T-helper 2 cell treated with Interferon-gamma antibody and Interleukin-4, amounts not matched to agents 5 μg/mL and 100 μg/mL, for 36 hours (primary cell): ENCODE measurements at regions not wholly inside any gene's neighbourhood (a gene's known extent, or its start where the extent isn't known, plus 50 kb on each side); places are given as distances from the start of the nearest gene placed in this dataset.
"Not testable (repeated sequence)": the region's sequence is repeated elsewhere in the genome, so short reads cannot be mapped to it uniquely, and the experiment has no call there.

Experiments
- DNase-seq: peaks from one replicate; pipeline ENCODE4 v3.0.0; 2021; ENCODE audit warnings: low spot score
- H3K27ac Mint-ChIP-seq: one replicate; pipeline ENCODE4 v1.8.0; 2021; ENCODE audit warnings: mild to moderate bottlenecking, mixed read lengths
- H3K27me3 Mint-ChIP-seq: one replicate; pipeline ENCODE4 v1.8.0; 2021; ENCODE audit warnings: low read depth, mixed read lengths
- H3K36me3 Mint-ChIP-seq: one replicate; pipeline ENCODE4 v1.8.0; 2021; ENCODE audit warnings: low read depth, mixed read lengths
- H3K4me1 Mint-ChIP-seq: one replicate; pipeline ENCODE4 v1.8.0; 2021; ENCODE audit warnings: low read depth, mixed read lengths
- H3K4me3 Mint-ChIP-seq: one replicate; pipeline ENCODE4 v1.8.0; 2022; ENCODE audit warnings: mild to moderate bottlenecking, moderate library complexity, mixed read lengths
- H3K9me3 Mint-ChIP-seq: one replicate; pipeline ENCODE4 v1.8.0; 2021; ENCODE audit warnings: mixed read lengths

- Mint-ChIP-seq H3K4me1 (no peaks in the 10 kb centered on the region), H3K9me3 (no peaks in the 10 kb centered on the region), H3K27ac (no peak overlapping the region), H3K4me3 (no peak overlapping the region), H3K36me3 (no peaks in the 10 kb centered on the region), H3K27me3 (no peaks in the 10 kb centered on the region)
- DNase-seq: no peak
Observed at GRCh38 chr9:6121707-6122106, 93.9 kb upstream of the IL33 start.

- Mint-ChIP-seq H3K4me1 (peaks cover 3% of the 10 kb centered on the region), H3K27ac (no peak overlapping the region), H3K4me3 (no peak overlapping the region), H3K36me3 (no peaks in the 10 kb centered on the region), H3K9me3 (no peaks in the 10 kb centered on the region), H3K27me3 (no peaks in the 10 kb centered on the region)
- DNase-seq: no peak
Observed at GRCh38 chr9:6114424-6114823, 99.0 kb upstream of the RANBP6 start.

- Mint-ChIP-seq H3K27me3 (no peaks in the 10 kb centered on the region), H3K27ac (no peak overlapping the region), H3K9me3 (no peaks in the 10 kb centered on the region), H3K36me3 (no peaks in the 10 kb centered on the region), H3K4me3 (no peak overlapping the region), H3K4me1 (peaks cover 3% of the 10 kb centered on the region)
- no peak for DNase-seq
Observed at GRCh38 chr9:6113819-6114218, 98.4 kb upstream of the RANBP6 start.

- H3K36me3 Mint-ChIP-seq: no peaks in the 10 kb centered on the region
- peaks cover 3% of the 10 kb centered on the region for H3K4me1 Mint-ChIP-seq
- no peaks in the 10 kb centered on the region for H3K27me3 Mint-ChIP-seq
- H3K4me3 Mint-ChIP-seq: no peak overlapping the region
- no peak overlapping the region for H3K27ac Mint-ChIP-seq
- no peak for DNase-seq
- H3K9me3 Mint-ChIP-seq: no peaks in the 10 kb centered on the region
Observed at GRCh38 chr9:6113312-6113711, 97.9 kb upstream of the RANBP6 start.

- DNase-seq: no peak
- Mint-ChIP-seq H3K4me1 (peaks cover 3% of the 10 kb centered on the region), H3K27ac (no peak overlapping the region), H3K27me3 (no peaks in the 10 kb centered on the region), H3K9me3 (no peaks in the 10 kb centered on the region), H3K36me3 (no peaks in the 10 kb centered on the region), H3K4me3 (no peak overlapping the region)
Observed at GRCh38 chr9:6109986-6110385, 94.6 kb upstream of the RANBP6 start.

GRCh38 chr9:6109571-6109970 is 94.1 kb upstream of the RANBP6 start:
- Mint-ChIP-seq H3K4me1 (peaks cover 3% of the 10 kb centered on the region), H3K36me3 (no peaks in the 10 kb centered on the region), H3K27ac (no peak overlapping the region), H3K27me3 (no peaks in the 10 kb centered on the region), H3K9me3 (no peaks in the 10 kb centered on the region), H3K4me3 (no peak overlapping the region)
- DNase-seq: no peak

- Mint-ChIP-seq H3K4me3 (no peak overlapping the region), H3K4me1 (peaks cover 3% of the 10 kb centered on the region), H3K9me3 (no peaks in the 10 kb centered on the region), H3K27ac (no peak overlapping the region), H3K27me3 (no peaks in the 10 kb centered on the region), H3K36me3 (no peaks in the 10 kb centered on the region)
- DNase-seq: no peak
Observed at GRCh38 chr9:6106711-6107339, 91.4 kb upstream of the RANBP6 start.

- Mint-ChIP-seq H3K27me3 (no peaks in the 10 kb centered on the region), H3K9me3 (no peaks in the 10 kb centered on the region), H3K4me1 (peaks cover 3% of the 10 kb centered on the region), H3K27ac (no peak overlapping the region), H3K4me3 (no peak overlapping the region), H3K36me3 (no peaks in the 10 kb centered on the region)
- DNase-seq: no peak
Observed at GRCh38 chr9:6105738-6106137, 90.3 kb upstream of the RANBP6 start.

GRCh38 chr9:6104406-6104805 is 89.0 kb upstream of the RANBP6 start:
- not testable (repeated sequence) for H3K4me3 Mint-ChIP-seq, H3K9me3 Mint-ChIP-seq, H3K4me1 Mint-ChIP-seq, H3K36me3 Mint-ChIP-seq, DNase-seq, H3K27ac Mint-ChIP-seq, H3K27me3 Mint-ChIP-seq

GRCh38 chr9:6103911-6104310 is 88.5 kb upstream of the RANBP6 start:
- H3K27ac Mint-ChIP-seq, H3K4me1 Mint-ChIP-seq, H3K36me3 Mint-ChIP-seq: not testable (repeated sequence)

GRCh38 chr9:6102336-6102987 is 87.0 kb upstream of the RANBP6 start:
- H3K27ac Mint-ChIP-seq, H3K27me3 Mint-ChIP-seq, H3K4me3 Mint-ChIP-seq, H3K4me1 Mint-ChIP-seq, H3K9me3 Mint-ChIP-seq, DNase-seq, H3K36me3 Mint-ChIP-seq: not testable (repeated sequence)

More at GRCh38 chr9:6103911-6104310, 88.5 kb upstream of the RANBP6 start:
- H3K4me3 Mint-ChIP-seq, DNase-seq, H3K9me3 Mint-ChIP-seq, H3K27me3 Mint-ChIP-seq: not testable (repeated sequence)

- not testable (repeated sequence) for H3K27ac Mint-ChIP-seq, H3K4me1 Mint-ChIP-seq, H3K27me3 Mint-ChIP-seq, H3K9me3 Mint-ChIP-seq, H3K4me3 Mint-ChIP-seq, DNase-seq, H3K36me3 Mint-ChIP-seq
Observed at GRCh38 chr9:6101725-6102124, 86.3 kb upstream of the RANBP6 start.

GRCh38 chr9:6099346-6099745 is 83.9 kb upstream of the RANBP6 start:
- not testable (repeated sequence) for H3K9me3 Mint-ChIP-seq, H3K27me3 Mint-ChIP-seq, H3K4me1 Mint-ChIP-seq, H3K4me3 Mint-ChIP-seq, H3K27ac Mint-ChIP-seq, DNase-seq, H3K36me3 Mint-ChIP-seq

- no peaks in the 10 kb centered on the region for H3K9me3 Mint-ChIP-seq
- H3K4me3 Mint-ChIP-seq: no peak overlapping the region
- H3K27ac Mint-ChIP-seq: no peak overlapping the region
- H3K4me1 Mint-ChIP-seq: no peaks in the 10 kb centered on the region
- no peaks in the 10 kb centered on the region for H3K36me3 Mint-ChIP-seq
- peaks cover 3% of the 10 kb centered on the region for H3K27me3 Mint-ChIP-seq
- DNase-seq: no peak
Observed at GRCh38 chr9:6098431-6098830, 83.0 kb upstream of the RANBP6 start.

GRCh38 chr9:6096821-6097220 is 81.4 kb upstream of the RANBP6 start:
- Mint-ChIP-seq H3K27me3 (peaks cover 3% of the 10 kb centered on the region), H3K36me3 (no peaks in the 10 kb centered on the region), H3K4me3 (no peak overlapping the region), H3K4me1 (no peaks in the 10 kb centered on the region), H3K9me3 (no peaks in the 10 kb centered on the region), H3K27ac (no peak overlapping the region)
- no peak for DNase-seq
